Caki2 (cell line): ENCODE measurements at regions not wholly inside any gene's neighbourhood (a gene's known extent, or its start where the extent isn't known, plus 50 kb on each side); places are given as distances from the start of the nearest gene placed in this dataset.
"Not testable (repeated sequence)": the region's sequence is repeated elsewhere in the genome, so short reads cannot be mapped to it uniquely, and the experiment has no call there.

ENCODE experiments used
- DNase-seq: peaks from one replicate; pipeline ENCODE4 v3.0.0-alpha.2; 2015; ENCODE audit warnings: low read depth
- in situ Hi-C: cut with HindIII; loops from 2 replicates; pipeline ENCODE4 v1.10.0; 2016; ENCODE audit warnings: low sequenced_read_pairs, low pct_unique_long_range_greater_than_20kb, mixed read lengths

GRCh38 chr12:93974252-93974651 lies 174.1 kb upstream of the PLXNC1 start:
- in situ Hi-C loops = no loop called here
- DNase-seq = no peak

GRCh38 chr12:93976024-93976423 lies 172.4 kb upstream of the PLXNC1 start:
- no peak for DNase-seq
- in situ Hi-C loops = no loop called here

- no peak for DNase-seq
- in situ Hi-C loops = no loop called here
Measured at GRCh38 chr12:93977081-93977480, 171.3 kb upstream of the PLXNC1 start.

DNA sequence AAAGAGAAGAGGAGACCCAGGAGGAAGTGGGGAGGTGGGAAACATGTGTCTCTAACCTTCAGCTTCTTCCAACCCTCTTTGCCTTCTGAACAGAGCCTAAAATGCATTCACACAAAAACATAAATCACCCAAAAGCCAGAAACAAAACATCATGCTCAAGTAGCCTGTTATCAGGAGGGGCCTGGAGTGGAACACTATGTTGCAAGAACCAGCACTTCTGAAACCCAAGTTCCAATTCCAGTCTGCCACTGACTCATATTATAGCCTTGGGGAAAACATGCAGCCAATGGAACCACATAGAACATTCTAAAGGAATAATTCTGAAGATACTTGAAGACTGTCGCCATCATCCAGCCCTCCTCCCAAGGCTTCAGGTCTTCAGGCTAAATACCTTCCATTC lies 169.8 kb upstream of the PLXNC1 start:
- in situ Hi-C loops = no loop called here
- no peak for DNase-seq

DNA sequence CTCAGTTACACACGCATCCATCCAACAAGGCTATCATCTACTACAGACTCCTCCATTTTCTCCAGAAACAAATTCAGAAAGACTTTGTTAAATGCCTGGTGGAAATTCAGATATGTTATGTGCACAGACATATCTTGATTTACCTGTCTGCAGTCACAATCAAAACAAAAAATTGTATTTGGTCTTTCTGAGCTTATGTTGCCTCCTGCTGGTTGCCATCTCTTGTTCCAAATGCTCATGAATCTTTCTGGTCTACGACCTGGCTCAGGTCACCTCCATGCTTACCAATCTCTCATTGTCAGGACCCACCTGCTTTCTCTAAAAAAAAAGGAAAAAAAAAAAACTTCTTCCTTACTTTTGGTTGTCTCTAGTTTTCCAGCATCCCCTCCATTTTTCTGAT lies 169.2 kb upstream of the PLXNC1 start:
- in situ Hi-C loops = no loop called here
- no peak for DNase-seq

- no peak for DNase-seq
- in situ Hi-C loops = no loop called here
Measured at GRCh38 chr12:93980711-93981110, 167.7 kb upstream of the PLXNC1 start.

GRCh38 chr12:93981411-93981810 lies 167.0 kb upstream of the PLXNC1 start:
- in situ Hi-C loops = no loop called here

DNA sequence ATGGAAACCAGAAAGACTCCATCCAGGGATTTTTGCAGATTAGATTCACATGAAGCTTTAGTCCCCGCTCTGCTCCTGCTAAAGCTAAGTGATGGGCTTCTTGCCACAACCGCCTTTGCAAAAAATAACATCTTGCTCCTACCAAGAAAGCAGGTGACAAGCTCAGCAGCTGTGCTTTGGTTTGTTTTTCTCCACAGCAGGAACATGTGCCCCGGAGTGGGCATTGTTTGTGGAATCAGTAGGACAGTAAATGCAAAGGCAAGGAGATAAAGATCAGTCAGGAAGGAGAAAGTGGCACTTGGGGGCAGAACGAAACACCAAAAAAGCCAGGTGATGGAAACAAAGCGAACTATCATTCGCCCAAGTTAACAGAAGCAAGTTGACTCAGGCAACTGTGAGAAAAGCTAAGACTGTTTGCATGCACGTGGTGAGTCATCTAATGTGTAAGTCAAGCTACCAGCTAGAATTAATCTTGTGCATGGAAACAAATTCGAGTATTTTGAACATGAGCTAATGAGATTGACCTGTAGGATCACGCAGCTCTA lies 165.5 kb upstream of the PLXNC1 start:
- in situ Hi-C loops = no loop called here
- no peak for DNase-seq

More at GRCh38 chr12:93981411-93981810, 167.0 kb upstream of the PLXNC1 start:
- no peak for DNase-seq

GRCh38 chr12:93984005-93984404 lies 164.4 kb upstream of the PLXNC1 start:
- no peak for DNase-seq
- in situ Hi-C loops = no loop called here

GRCh38 chr12:93989949-93990348 lies 158.4 kb upstream of the PLXNC1 start:
- in situ Hi-C loops = no loop called here
- no peak for DNase-seq

DNA sequence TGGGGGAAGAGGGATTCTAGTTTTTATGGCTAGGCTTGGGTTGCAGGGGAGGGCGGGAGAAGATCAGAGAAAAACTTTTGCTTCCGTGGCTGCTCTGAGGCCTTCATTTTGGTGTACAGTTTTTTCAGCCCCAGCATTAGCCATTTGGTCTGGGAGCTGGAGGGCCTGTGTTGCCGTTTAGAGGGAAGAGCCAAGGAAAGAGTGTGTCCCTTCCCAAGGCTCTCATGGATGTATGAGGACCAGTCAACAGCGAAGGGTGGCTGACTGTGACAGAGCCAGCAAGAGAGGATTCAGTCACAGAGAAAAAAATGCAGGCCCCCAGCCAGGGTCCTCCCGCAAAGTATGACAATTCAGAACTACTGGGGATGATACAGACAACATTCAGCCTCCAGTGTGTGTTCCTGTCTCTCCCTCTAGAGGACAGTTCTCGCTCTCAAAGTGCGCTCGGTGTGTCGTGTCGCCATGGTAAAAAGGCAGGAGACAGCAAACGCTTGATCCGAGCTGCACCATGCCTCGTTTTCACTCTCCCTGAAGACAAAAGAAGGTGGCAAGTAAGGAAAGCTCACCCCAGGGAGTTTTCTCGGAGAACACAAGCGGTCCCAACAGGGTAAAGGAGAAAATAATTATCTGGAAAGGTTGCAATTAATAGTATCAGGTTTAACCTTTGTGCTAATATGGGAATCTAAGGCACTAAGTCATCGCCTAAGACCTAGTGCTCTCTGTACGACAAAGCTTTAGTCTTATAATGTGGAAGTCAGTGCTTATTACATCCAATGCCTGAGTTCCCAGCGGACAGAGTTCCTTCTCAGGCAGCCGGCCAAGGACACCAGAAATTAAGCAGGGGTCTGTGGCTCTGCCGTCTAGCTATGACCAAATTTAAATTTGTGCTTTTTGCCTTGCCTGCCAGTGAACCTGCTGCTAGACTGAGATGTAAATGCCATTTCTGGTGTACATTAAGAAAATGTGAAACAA lies 157.3 kb upstream of the PLXNC1 start:
- in situ Hi-C loops = no loop called here
- no peak for DNase-seq

DNA sequence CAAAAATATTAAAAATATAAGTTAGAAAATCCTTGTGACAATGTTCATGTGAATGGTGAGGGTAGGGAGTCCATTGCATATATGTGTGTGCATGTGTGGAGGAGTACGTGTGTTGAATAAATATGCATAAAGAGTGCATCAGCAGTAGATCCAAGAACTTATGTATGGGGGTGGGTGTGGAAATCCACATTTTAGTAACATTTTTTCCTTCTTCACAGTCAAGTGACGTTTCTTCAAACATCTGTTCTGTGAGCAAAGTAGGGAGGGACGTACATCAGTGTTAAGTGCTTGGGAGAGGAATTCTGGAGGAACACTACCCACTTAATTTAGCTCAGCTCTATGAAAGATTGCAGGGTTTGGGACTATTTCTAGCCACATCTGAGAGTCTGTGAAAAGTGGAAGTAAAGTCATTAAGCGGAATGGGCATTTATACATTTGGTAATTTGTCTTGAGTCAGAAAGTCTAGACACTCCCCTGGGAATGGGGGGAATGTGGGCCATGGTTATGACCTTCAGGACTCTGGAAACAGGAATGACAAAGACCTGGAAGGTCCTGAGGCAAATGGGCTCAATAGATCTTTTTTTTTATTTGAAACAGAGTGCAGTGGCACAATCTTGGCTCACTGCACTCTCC lies 156.4 kb upstream of the PLXNC1 start:
- in situ Hi-C loops = no loop called here

GRCh38 chr12:93994721-93995120 lies 153.7 kb upstream of the PLXNC1 start:
- in situ Hi-C loops = no loop called here
- no peak for DNase-seq

More for the DNA sequence above, 156.4 kb upstream of the PLXNC1 start:
- no peak for DNase-seq

DNA sequence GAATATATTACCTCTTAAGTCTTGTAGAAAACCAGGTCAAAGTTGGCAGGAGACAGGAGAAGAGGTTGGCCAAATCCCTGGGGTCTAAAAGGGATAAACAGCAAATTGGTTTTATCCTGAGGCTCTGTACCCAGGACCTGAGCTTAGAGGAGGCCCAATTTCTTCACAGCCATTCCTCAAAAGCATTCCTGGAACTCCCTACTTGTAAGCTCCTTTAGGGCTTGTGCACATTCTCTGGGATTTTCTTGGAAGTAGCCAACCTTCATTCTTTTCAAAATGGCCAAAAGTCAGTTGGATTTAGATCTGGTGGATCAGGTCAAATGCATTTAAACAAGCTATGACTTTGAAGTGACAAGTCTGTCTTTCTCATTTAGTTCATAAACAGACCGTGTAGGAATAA lies 152.1 kb upstream of the PLXNC1 start:
- in situ Hi-C loops = no loop called here
- no peak for DNase-seq

DNA sequence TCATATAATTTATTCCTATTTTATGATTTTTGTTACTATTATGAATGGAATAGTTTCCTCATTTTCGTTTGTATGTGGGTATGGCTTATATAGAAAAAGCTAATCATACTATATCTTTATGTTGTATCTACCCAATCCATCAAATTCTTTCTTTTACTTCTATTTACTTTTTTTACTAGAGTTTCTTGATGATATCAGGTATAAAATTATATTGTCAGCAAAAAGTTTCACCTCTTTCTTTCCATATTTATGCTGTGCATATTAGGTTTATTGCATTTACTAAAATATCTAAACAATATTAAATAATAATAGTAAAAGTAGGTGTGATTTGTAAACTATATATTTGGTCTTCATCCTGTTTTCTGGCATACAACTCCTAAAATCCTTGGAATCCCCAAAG lies 146.7 kb upstream of the PLXNC1 start:
- no peak for DNase-seq
- in situ Hi-C loops = no loop called here

- in situ Hi-C loops, DNase-seq: not testable (repeated sequence)
Measured at GRCh38 chr12:94002925-94003324, 145.5 kb upstream of the PLXNC1 start.

DNA sequence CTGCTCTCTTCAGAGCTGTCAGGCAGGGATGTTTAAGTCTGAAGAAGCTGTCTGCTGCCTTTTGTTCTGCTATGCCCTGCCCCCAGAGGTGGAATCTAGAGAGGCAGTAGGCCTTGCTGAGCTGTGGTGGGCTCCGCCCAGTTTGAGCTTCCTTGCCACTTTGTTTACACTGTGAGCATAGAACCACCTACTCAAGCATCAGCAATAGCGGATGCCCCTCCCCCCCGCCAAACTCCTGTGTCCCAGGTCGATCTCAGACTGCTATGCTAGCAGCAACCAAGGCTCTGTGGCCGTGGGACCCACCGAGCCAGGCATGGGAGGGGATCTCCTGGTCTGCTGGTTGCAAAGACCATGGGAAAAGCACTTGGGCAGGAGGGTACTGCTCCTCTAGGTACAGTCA lies 140.5 kb upstream of the PLXNC1 start:
- DNase-seq, in situ Hi-C loops: not testable (repeated sequence)

DNA sequence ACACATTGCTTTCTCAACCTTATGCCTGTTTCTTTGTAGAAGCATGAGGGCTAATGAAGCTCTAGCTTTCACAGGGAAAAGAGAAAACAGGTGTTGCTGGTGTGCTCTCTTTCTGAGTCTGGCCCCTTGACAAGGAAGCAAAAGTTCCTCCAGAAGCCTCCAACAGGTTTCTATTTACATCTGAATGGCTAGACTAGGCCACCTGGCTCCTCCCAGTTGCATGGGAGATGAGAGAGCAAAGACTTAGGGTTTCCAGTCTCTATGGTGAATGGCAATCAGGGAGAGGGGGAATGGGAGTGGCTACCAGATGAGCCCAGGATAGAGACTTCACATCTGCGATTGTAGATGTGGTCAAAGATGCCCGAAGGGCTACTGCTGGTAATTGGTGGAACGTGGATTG lies 138.1 kb upstream of the PLXNC1 start:
- DNase-seq = no peak
- in situ Hi-C loops = no loop called here

DNA sequence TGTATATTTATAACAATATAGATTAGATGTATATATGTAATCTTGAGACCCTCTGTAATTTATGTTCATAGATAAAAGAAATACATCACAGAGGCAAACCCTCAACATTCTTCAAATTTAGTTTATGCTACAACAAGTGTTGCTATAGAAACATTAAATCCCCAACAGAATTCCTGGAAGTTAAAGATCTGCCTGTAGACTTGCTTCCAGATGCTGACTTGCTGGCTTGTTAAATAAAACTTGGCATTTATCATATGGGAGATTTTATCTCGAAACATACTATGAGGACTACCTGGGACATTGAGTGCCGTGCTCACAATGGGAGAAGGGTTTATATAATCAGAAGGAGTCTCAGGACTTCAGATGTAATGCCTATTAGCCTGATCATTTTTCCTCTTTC lies 136.3 kb upstream of the PLXNC1 start:
- in situ Hi-C loops = no loop called here
- no peak for DNase-seq
